ENCODE measurements at regions not wholly inside any gene's neighbourhood (a gene's known extent, or its start where the extent isn't known, plus 50 kb on each side); places are given as distances from the start of the nearest gene placed in this dataset.

DNA sequence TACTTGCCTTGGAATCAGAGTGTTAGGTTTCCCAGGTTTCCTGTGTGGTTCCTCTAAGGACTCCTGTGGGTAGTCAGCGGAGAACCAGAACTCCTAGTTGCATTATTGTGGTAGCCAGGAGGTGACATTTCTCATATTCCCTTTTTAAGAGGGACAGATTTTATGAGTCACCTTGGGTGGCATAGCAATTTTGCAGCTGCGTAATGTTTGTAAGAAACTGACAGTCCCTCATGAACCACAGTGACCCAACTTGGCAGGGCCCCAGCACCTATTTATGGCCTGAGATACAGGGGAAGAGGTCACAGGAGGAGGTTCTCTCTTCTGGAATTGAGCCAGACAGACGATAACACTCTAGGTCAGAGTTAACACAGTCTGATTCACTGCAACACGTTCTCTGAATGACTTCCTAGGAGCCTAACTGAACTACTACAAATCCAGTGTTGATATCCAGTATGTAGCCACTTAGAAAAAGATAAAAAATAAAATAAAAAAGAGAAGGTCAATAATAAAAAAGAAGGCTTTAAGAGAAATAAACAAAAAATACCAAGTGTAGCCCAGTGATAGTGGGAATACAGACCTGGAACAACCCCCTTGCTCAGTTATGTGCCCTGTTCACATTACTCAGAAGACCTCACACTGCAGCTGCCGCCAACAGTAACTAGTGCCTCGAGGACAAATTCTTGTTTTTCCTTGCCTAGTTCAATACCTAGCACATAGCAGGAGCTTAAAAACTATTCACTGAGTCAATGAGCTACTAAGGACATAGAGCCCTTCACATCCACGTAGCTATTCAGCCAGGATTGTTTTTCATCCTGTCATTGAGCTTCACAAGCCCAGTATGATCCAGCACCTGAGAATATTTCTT is 50.7 kb upstream of the VLDLR start (continued):
- TF ChIP-seq, protein P1, sequence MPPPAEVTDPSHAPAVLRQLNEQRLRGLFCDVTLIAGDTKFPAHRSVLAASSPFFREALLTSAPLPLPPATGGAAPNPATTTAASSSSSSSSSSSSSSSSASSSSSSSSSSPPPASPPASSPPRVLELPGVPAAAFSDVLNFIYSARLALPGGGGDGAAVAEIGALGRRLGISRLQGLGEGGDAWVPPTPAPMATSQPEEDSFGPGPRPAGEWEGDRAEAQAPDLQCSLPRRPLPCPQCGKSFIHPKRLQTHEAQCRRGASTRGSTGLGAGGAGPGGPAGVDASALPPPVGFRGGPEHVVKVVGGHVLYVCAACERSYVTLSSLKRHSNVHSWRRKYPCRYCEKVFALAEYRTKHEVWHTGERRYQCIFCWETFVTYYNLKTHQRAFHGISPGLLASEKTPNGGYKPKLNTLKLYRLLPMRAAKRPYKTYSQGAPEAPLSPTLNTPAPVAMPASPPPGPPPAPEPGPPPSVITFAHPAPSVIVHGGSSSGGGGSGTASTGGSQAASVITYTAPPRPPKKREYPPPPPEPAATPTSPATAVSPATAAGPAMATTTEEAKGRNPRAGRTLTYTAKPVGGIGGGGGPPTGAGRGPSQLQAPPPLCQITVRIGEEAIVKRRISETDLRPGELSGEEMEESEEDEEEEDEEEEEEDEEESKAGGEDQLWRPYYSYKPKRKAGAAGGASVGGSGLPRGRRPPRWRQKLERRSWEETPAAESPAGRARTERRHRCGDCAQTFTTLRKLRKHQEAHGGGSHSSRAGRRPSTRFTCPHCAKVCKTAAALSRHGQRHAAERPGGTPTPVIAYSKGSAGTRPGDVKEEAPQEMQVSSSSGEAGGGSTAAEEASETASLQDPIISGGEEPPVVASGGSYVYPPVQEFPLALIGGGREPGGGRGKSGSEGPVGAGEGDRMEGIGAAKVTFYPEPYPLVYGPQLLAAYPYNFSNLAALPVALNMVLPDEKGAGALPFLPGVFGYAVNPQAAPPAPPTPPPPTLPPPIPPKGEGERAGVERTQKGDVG (CRISPR knock-in tag; IDR thresholded peaks at IDR 0.05) = no peak
- TF ChIP-seq TARDBP (IDR thresholded peaks at IDR 0.05; ENCODE audit: borderline replicate concordance) (no peak), IKZF2 (IDR thresholded peaks at IDR 0.05) (peak; percentile 89), MEF2A (IDR thresholded peaks at IDR 0.05; ENCODE audit: insufficient read depth, low read depth, low read length) (peak; percentile 91), MXI1 (IDR thresholded peaks at IDR 0.05; ENCODE audit: low read depth, low read length) (no peak), CHD1 (IDR thresholded peaks at IDR 0.05; ENCODE audit: low read depth, low read length) (no peak), SPI1 (IDR thresholded peaks at IDR 0.05; ENCODE audit: borderline replicate concordance, insufficient read depth, low read depth, low read length) (no peak), SUPT20H (IDR thresholded peaks at IDR 0.05; ENCODE audit: borderline replicate concordance, control insufficient read depth, low read depth, low read length) (no peak), ZNF384 (IDR thresholded peaks at IDR 0.05; ENCODE audit: borderline replicate concordance, low read depth, low read length) (no peak), BRCA1 (IDR thresholded peaks at IDR 0.05; ENCODE audit: low read depth, low read length) (no peak), RAD21 (IDR thresholded peaks at IDR 0.05; ENCODE audit: insufficient read depth, low read depth, low read length) (no peak), PAX5 (IDR thresholded peaks at IDR 0.05; ENCODE audit: borderline replicate concordance, low read depth, low read length) (peak; percentile 39; the same call in 1 of the 2 replicates), STAT3 (IDR thresholded peaks at IDR 0.05; ENCODE audit: low read depth, low read length) (no peak), NFXL1 (IDR thresholded peaks at IDR 0.05; ENCODE audit: borderline replicate concordance) (no peak), POU2F2 (IDR thresholded peaks at IDR 0.05; ENCODE audit: borderline replicate concordance, low read depth, low read length) (0 out of 3 replicates have a peak, but pooled peaks have one; percentile 21), ZNF622 (IDR thresholded peaks at IDR 0.05) (no peak), BMI1 (IDR thresholded peaks at IDR 0.05; ENCODE audit: borderline replicate concordance) (no peak), ESRRA (IDR thresholded peaks at IDR 0.05; ENCODE audit: low read length) (no peak), GABPA (IDR thresholded peaks at IDR 0.05; ENCODE audit: low read depth) (no peak), CREB1 (IDR thresholded peaks at IDR 0.05; ENCODE audit: low read depth) (peak; percentile 27; the same call in 1 of the 2 replicates)
- TF ChIP-seq, protein P2, sequence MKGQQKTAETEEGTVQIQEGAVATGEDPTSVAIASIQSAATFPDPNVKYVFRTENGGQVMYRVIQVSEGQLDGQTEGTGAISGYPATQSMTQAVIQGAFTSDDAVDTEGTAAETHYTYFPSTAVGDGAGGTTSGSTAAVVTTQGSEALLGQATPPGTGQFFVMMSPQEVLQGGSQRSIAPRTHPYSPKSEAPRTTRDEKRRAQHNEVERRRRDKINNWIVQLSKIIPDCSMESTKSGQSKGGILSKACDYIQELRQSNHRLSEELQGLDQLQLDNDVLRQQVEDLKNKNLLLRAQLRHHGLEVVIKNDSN (IDR thresholded peaks at IDR 0.05; ENCODE audit: borderline replicate concordance, extremely low read length, insufficient read depth, low read depth, low read length) = no peak
- TF ChIP-seq, protein P3, sequence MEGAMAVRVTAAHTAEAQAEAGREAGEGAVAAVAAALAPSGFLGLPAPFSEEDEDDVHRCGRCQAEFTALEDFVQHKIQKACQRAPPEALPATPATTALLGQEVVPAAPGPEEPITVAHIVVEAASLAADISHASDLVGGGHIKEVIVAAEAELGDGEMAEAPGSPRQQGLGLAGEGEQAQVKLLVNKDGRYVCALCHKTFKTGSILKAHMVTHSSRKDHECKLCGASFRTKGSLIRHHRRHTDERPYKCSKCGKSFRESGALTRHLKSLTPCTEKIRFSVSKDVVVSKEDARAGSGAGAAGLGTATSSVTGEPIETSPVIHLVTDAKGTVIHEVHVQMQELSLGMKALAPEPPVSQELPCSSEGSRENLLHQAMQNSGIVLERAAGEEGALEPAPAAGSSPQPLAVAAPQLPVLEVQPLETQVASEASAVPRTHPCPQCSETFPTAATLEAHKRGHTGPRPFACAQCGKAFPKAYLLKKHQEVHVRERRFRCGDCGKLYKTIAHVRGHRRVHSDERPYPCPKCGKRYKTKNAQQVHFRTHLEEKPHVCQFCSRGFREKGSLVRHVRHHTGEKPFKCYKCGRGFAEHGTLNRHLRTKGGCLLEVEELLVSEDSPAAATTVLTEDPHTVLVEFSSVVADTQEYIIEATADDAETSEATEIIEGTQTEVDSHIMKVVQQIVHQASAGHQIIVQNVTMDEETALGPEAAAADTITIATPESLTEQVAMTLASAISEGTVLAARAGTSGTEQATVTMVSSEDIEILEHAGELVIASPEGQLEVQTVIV (IDR thresholded peaks at IDR 0.05; ENCODE audit: borderline replicate concordance, partially characterized antibody) = no peak
- TF ChIP-seq, protein P4, sequence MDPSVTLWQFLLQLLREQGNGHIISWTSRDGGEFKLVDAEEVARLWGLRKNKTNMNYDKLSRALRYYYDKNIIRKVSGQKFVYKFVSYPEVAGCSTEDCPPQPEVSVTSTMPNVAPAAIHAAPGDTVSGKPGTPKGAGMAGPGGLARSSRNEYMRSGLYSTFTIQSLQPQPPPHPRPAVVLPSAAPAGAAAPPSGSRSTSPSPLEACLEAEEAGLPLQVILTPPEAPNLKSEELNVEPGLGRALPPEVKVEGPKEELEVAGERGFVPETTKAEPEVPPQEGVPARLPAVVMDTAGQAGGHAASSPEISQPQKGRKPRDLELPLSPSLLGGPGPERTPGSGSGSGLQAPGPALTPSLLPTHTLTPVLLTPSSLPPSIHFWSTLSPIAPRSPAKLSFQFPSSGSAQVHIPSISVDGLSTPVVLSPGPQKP (IDR thresholded peaks at IDR 0.05; ENCODE audit: low read depth, low read length) = no peak
